ENCODE measurements at regions not wholly inside any gene's neighbourhood (a gene's known extent, or its start where the extent isn't known, plus 50 kb on each side); places are given as distances from the start of the nearest gene placed in this dataset.
A peak's percentile ranks its signal among the peaks of the same experiment; 100 is the strongest.

DNA sequence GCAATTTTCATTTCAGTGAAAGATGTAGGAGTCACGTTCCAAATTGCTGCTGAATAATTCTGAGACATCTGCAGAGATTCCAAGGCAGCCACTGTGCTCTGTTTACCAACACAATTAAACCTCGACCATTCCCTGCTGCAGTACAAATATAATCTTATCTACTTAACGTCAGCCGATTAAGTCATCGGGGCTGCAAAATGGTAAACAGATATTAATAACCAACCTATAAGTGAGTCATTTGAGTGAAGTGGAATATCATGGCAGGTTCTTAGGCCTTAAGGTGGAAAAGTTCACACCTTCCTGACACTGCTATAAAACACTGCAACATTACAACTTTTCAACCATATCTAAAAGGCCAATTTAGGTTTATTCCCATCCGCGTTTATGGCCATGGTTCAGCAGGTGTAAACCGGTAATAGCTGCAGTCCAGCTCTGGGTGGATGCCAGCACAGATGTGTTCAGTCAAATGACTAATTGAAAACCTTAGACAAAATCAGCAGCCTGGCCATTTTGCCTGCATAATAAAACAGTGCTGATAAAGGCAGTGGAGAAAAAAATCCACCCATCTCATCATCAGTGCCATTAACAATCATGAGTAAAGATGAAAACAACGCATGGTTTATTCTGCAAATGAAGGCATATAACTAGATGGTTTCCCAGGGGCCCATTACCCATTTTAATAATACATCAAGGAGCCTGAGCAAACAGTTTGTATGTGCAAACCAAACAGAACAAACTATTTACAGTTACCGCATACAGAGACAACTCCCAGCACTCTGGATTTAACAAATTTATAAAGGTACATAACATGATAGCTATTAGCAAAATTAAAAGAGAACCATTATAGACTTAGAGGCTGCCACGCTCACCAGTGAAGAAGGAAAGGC is 202.9 kb upstream of the IRX3 start (continued):
- TF ChIP-seq ZNF391 (tag by site-specific recombination; IDR thresholded peaks at IDR 0.05; ENCODE audit: borderline replicate concordance, low read depth), result 0 out of 2 replicates have a peak, but pooled peaks have one; percentile 57
- TF ChIP-seq ZNF404 (tag by site-specific recombination; IDR thresholded peaks at IDR 0.05), result no peak
- TF ChIP-seq GLIS1 (tag by site-specific recombination; IDR thresholded peaks at IDR 0.05), result no peak
- no peak for TF ChIP-seq ZFP41 (tag by site-specific recombination; IDR thresholded peaks at IDR 0.05; ENCODE audit: borderline replicate concordance)
- TF ChIP-seq, protein P1, sequence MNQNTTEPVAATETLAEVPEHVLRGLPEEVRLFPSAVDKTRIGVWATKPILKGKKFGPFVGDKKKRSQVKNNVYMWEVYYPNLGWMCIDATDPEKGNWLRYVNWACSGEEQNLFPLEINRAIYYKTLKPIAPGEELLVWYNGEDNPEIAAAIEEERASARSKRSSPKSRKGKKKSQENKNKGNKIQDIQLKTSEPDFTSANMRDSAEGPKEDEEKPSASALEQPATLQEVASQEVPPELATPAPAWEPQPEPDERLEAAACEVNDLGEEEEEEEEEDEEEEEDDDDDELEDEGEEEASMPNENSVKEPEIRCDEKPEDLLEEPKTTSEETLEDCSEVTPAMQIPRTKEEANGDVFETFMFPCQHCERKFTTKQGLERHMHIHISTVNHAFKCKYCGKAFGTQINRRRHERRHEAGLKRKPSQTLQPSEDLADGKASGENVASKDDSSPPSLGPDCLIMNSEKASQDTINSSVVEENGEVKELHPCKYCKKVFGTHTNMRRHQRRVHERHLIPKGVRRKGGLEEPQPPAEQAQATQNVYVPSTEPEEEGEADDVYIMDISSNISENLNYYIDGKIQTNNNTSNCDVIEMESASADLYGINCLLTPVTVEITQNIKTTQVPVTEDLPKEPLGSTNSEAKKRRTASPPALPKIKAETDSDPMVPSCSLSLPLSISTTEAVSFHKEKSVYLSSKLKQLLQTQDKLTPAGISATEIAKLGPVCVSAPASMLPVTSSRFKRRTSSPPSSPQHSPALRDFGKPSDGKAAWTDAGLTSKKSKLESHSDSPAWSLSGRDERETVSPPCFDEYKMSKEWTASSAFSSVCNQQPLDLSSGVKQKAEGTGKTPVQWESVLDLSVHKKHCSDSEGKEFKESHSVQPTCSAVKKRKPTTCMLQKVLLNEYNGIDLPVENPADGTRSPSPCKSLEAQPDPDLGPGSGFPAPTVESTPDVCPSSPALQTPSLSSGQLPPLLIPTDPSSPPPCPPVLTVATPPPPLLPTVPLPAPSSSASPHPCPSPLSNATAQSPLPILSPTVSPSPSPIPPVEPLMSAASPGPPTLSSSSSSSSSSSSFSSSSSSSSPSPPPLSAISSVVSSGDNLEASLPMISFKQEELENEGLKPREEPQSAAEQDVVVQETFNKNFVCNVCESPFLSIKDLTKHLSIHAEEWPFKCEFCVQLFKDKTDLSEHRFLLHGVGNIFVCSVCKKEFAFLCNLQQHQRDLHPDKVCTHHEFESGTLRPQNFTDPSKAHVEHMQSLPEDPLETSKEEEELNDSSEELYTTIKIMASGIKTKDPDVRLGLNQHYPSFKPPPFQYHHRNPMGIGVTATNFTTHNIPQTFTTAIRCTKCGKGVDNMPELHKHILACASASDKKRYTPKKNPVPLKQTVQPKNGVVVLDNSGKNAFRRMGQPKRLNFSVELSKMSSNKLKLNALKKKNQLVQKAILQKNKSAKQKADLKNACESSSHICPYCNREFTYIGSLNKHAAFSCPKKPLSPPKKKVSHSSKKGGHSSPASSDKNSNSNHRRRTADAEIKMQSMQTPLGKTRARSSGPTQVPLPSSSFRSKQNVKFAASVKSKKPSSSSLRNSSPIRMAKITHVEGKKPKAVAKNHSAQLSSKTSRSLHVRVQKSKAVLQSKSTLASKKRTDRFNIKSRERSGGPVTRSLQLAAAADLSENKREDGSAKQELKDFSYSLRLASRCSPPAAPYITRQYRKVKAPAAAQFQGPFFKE (tag by site-specific recombination; IDR thresholded peaks at IDR 0.05; ENCODE audit: borderline replicate concordance), result no peak
- TF ChIP-seq ZNF174 (tag by site-specific recombination; IDR thresholded peaks at IDR 0.05), result no peak
- no peak for TF ChIP-seq ZNF132 (tag by site-specific recombination; IDR thresholded peaks at IDR 0.05; ENCODE audit: borderline replicate concordance)
- TF ChIP-seq ZBTB20 (tag by site-specific recombination; IDR thresholded peaks at IDR 0.05), result 0 out of 2 replicates have a peak, but pooled peaks have one; percentile 8
- TF ChIP-seq, protein P2, sequence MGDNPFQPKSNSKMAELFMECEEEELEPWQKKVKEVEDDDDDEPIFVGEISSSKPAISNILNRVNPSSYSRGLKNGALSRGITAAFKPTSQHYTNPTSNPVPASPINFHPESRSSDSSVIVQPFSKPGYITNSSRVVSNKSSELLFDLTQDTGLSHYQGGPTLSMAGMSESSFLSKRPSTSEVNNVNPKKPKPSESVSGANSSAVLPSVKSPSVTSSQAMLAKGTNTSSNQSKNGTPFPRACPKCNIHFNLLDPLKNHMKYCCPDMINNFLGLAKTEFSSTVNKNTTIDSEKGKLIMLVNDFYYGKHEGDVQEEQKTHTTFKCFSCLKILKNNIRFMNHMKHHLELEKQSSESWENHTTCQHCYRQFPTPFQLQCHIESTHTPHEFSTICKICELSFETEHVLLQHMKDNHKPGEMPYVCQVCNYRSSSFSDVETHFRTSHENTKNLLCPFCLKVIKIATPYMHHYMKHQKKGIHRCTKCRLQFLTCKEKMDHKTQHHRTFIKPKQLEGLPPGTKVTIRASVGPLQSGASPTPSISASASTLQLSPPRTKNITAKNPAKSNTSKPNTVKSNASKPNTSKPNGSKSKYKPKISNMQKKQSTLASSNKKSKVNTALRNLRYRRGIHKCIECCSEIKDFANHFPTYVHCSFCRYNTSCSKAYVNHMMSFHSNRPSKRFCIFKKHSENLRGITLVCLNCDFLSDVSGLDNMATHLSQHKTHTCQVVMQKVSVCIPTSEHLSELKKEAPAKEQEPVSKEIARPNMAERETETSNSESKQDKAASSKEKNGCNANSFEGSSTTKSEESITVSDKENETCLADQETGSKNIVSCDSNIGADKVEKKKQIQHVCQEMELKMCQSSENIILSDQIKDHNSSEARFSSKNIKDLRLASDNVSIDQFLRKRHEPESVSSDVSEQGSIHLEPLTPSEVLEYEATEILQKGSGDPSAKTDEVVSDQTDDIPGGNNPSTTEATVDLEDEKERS (tag by site-specific recombination; IDR thresholded peaks at IDR 0.05), result no peak
- TF ChIP-seq ZNF530 (tag by site-specific recombination; IDR thresholded peaks at IDR 0.05; ENCODE audit: low read depth), result no peak
- no peak for TF ChIP-seq ZFP69B (tag by site-specific recombination; IDR thresholded peaks at IDR 0.05)
- TF ChIP-seq ZNF19 (tag by site-specific recombination; IDR thresholded peaks at IDR 0.05; ENCODE audit: low read depth), result no peak
- no peak for TF ChIP-seq ZBTB49 (tag by site-specific recombination; IDR thresholded peaks at IDR 0.05; ENCODE audit: low read depth)
- no peak for TF ChIP-seq ZSCAN4 (tag by site-specific recombination; IDR thresholded peaks at IDR 0.05)
- no peak for TF ChIP-seq ZFP3 (tag by site-specific recombination; IDR thresholded peaks at IDR 0.05; ENCODE audit: low read depth)
- no peak for TF ChIP-seq KLF7 (tag by site-specific recombination; IDR thresholded peaks at IDR 0.05; ENCODE audit: borderline replicate concordance)
- TF ChIP-seq ZNF10 (tag by site-specific recombination; IDR thresholded peaks at IDR 0.05), result peak; percentile 67; the same call in 1 of the 2 replicates
- no peak for TF ChIP-seq EGR2 (tag by site-specific recombination; IDR thresholded peaks at IDR 0.05; ENCODE audit: low read depth)
- no peak for TF ChIP-seq ZBTB26 (tag by site-specific recombination; optimal IDR thresholded peaks at IDR 0.05)
- TF ChIP-seq ZNF350 (tag by site-specific recombination; IDR thresholded peaks at IDR 0.05), result peak; percentile 9; the same call in 1 of the 2 replicates
- TF ChIP-seq, protein P3, sequence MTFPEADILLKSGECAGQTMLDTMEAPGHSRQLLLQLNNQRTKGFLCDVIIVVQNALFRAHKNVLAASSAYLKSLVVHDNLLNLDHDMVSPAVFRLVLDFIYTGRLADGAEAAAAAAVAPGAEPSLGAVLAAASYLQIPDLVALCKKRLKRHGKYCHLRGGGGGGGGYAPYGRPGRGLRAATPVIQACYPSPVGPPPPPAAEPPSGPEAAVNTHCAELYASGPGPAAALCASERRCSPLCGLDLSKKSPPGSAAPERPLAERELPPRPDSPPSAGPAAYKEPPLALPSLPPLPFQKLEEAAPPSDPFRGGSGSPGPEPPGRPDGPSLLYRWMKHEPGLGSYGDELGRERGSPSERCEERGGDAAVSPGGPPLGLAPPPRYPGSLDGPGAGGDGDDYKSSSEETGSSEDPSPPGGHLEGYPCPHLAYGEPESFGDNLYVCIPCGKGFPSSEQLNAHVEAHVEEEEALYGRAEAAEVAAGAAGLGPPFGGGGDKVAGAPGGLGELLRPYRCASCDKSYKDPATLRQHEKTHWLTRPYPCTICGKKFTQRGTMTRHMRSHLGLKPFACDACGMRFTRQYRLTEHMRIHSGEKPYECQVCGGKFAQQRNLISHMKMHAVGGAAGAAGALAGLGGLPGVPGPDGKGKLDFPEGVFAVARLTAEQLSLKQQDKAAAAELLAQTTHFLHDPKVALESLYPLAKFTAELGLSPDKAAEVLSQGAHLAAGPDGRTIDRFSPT (tag by site-specific recombination; IDR thresholded peaks at IDR 0.05), result no peak
- TF ChIP-seq MZF1 (tag by site-specific recombination; IDR thresholded peaks at IDR 0.05; ENCODE audit: borderline replicate concordance), result no peak
